HEK293T (cell line): ENCODE measurements at regions not wholly inside any gene's neighbourhood (a gene's known extent, or its start where the extent isn't known, plus 50 kb on each side); places are given as distances from the start of the nearest gene placed in this dataset.

Source experiments
- CTCF ChIA-PET: fragments of 350-600 bp; formaldehyde crosslinking; extraction: SDS; loops from one replicate; lab custom pipeline; 2021; ENCODE audit warnings: antibody characterized with exemption, inconsistent platforms; lab: Yijun Ruan, JAX
- POLR2A ChIA-PET: fragments of 350-600 bp; formaldehyde crosslinking; extraction: SDS; loops from one replicate; lab custom pipeline; 2020; ENCODE audit warnings: antibody characterized with exemption, inconsistent platforms; lab: Yijun Ruan, JAX
- DNase-seq: peaks from one replicate; pipeline ENCODE4 v3.0.0; 2012; ENCODE audit warnings: mixed read lengths; ENCODE audit errors: extremely low spot score
- ARNT ChIP-seq: fragments of 450-650 bp; IDR thresholded peaks from 2 replicates; pipeline ENCODE4 v1.6.1; 2017; ENCODE audit warnings: mild to moderate bottlenecking
- BHLHE40 ChIP-seq: fragments of 450-650 bp; IDR thresholded peaks from 2 replicates; pipeline ENCODE4 v1.6.1; 2016; ENCODE audit warnings: mild to moderate bottlenecking, moderate library complexity, borderline replicate concordance
- CTBP1 ChIP-seq: fragments of 450-650 bp; IDR thresholded peaks from 2 replicates; pipeline ENCODE4 v1.6.1; 2016; ENCODE audit warnings: borderline replicate concordance
- ELF4 ChIP-seq: fragments of 450-650 bp; IDR thresholded peaks from 2 replicates; pipeline ENCODE4 v1.6.1; 2017; ENCODE audit warnings: antibody characterized with exemption
- FOXA1 ChIP-seq: fragments of 450-650 bp; IDR thresholded peaks from 2 replicates; pipeline ENCODE4 v1.6.1; 2016; ENCODE audit warnings: mild to moderate bottlenecking
- FOXK2 ChIP-seq: fragments of 450-650 bp; IDR thresholded peaks from 2 replicates; pipeline ENCODE4 v1.6.1; 2016; ENCODE audit warnings: mild to moderate bottlenecking
- FOXM1 ChIP-seq: fragments of 450-650 bp; IDR thresholded peaks from 2 replicates; pipeline ENCODE4 v1.6.1; 2017; ENCODE audit warnings: mild to moderate bottlenecking, borderline replicate concordance
- HDGF ChIP-seq: fragments of 450-650 bp; IDR thresholded peaks from 2 replicates; pipeline ENCODE4 v1.6.1; 2017; ENCODE audit warnings: antibody characterized with exemption, borderline replicate concordance
- L3MBTL2 ChIP-seq: fragments of 450-650 bp; conservative IDR thresholded peaks from 2 replicates; pipeline ENCODE4 v1.6.1; 2016; ENCODE audit warnings: mild to moderate bottlenecking
- LEF1 ChIP-seq: fragments of 450-650 bp; IDR thresholded peaks from 2 replicates; pipeline ENCODE4 v1.6.1; 2017; ENCODE audit warnings: mild to moderate bottlenecking, borderline replicate concordance
- NFRKB ChIP-seq: fragments of 450-650 bp; IDR thresholded peaks from 2 replicates; pipeline ENCODE4 v1.6.1; 2016; ENCODE audit warnings: mild to moderate bottlenecking, moderate library complexity
- PKNOX1 ChIP-seq: fragments of 450-650 bp; IDR thresholded peaks from 2 replicates; pipeline ENCODE4 v1.6.1; 2016
- SP1 ChIP-seq: fragments of 450-650 bp; IDR thresholded peaks from 2 replicates; pipeline ENCODE4 v1.6.1; 2017
- SUZ12 ChIP-seq: fragments of 450-650 bp; IDR thresholded peaks from 2 replicates; pipeline ENCODE4 v1.6.1; 2016; ENCODE audit warnings: mild to moderate bottlenecking
- TARDBP ChIP-seq: fragments of 450-650 bp; IDR thresholded peaks from 2 replicates; pipeline ENCODE4 v1.6.1; 2016
- ZNF384 ChIP-seq: fragments of 450-650 bp; IDR thresholded peaks from 2 replicates; pipeline ENCODE4 v1.6.1; 2016

- POLR2A ChIA-PET: no interaction called here
- no peak for TF ChIP-seq CTBP1
- no peak for TF ChIP-seq ARNT
- no peak for TF ChIP-seq FOXK2
- no peak for TF ChIP-seq HDGF
- TF ChIP-seq ZNF384: no peak
- no peak for TF ChIP-seq TARDBP
- no peak for TF ChIP-seq LEF1
- TF ChIP-seq SUZ12: no peak
- TF ChIP-seq PKNOX1: no peak
- no peak for TF ChIP-seq FOXM1
- no peak for DNase-seq
- CTCF ChIA-PET: no interaction called here
Observed at GRCh38 chr17:15161395-15161794, 103.7 kb downstream of the PMP22 start.

GRCh38 chr17:15157051-15157450 is 108.1 kb downstream of the PMP22 start:
- ChIA-PET CTCF (interaction anchor here (0.7 kb wide), 1 partner anchor 610 kb away, joined by 3 read pairs; no protein-coding TSS in a partner anchor), POLR2A (no interaction called here)
- TF ChIP-seq FOXA1: no peak
- no peak for TF ChIP-seq ELF4
- TF ChIP-seq PKNOX1: no peak
- no peak for TF ChIP-seq ARNT
- no peak for TF ChIP-seq SUZ12
- DNase-seq: no peak

- TF ChIP-seq ELF4: no peak
- no peak for TF ChIP-seq SUZ12
- no peak for TF ChIP-seq BHLHE40
- TF ChIP-seq FOXM1: no peak
- no peak for TF ChIP-seq LEF1
- TF ChIP-seq ARNT: no peak
- TF ChIP-seq SP1: no peak
- CTCF ChIA-PET: no interaction called here
- no peak for DNase-seq
- POLR2A ChIA-PET: no interaction called here
Observed at GRCh38 chr17:15154618-15155017, 110.5 kb downstream of the PMP22 start.

GRCh38 chr17:15145621-15146020 is 119.5 kb downstream of the PMP22 start:
- no peak for TF ChIP-seq FOXA1
- TF ChIP-seq SP1: no peak
- TF ChIP-seq ZNF384: no peak
- no peak for TF ChIP-seq LEF1
- no peak for TF ChIP-seq ELF4
- TF ChIP-seq FOXK2: no peak
- TF ChIP-seq HDGF: no peak
- TF ChIP-seq SUZ12: no peak
- no peak for TF ChIP-seq FOXM1
- no peak for TF ChIP-seq ARNT
- TF ChIP-seq BHLHE40: no peak
- TF ChIP-seq NFRKB: no peak
- no peak for TF ChIP-seq CTBP1
- TF ChIP-seq L3MBTL2: no peak
- no peak for TF ChIP-seq PKNOX1
- ChIA-PET POLR2A (no interaction called here), CTCF (no interaction called here)
- no peak for DNase-seq

- TF ChIP-seq FOXM1 (no peak), HDGF (no peak), BHLHE40 (no peak), L3MBTL2 (no peak), CTBP1 (no peak), SP1 (no peak), NFRKB (no peak), SUZ12 (no peak), PKNOX1 (no peak), ZNF384 (no peak), LEF1 (no peak), ELF4 (no peak), FOXK2 (no peak), FOXA1 (no peak), ARNT (no peak), TARDBP (no peak)
- CTCF ChIA-PET: no interaction called here
- POLR2A ChIA-PET: no interaction called here
- no peak for DNase-seq
Observed at GRCh38 chr17:15143524-15143923, 121.6 kb downstream of the PMP22 start.

- DNase-seq: no peak
- CTCF ChIA-PET: no interaction called here
- no peak for TF ChIP-seq SUZ12
- TF ChIP-seq TARDBP: no peak
- no peak for TF ChIP-seq PKNOX1
- no peak for TF ChIP-seq L3MBTL2
- TF ChIP-seq NFRKB: no peak
- no peak for TF ChIP-seq BHLHE40
- TF ChIP-seq FOXA1: no peak
- no peak for TF ChIP-seq ARNT
- TF ChIP-seq FOXK2: no peak
- no peak for TF ChIP-seq FOXM1
- no peak for TF ChIP-seq ELF4
- no peak for TF ChIP-seq HDGF
- TF ChIP-seq SP1: no peak
- TF ChIP-seq ZNF384: no peak
- TF ChIP-seq LEF1: no peak
- no peak for TF ChIP-seq CTBP1
- POLR2A ChIA-PET: no interaction called here
Observed at GRCh38 chr17:15134363-15134762, 130.8 kb downstream of the PMP22 start.
